HG03354 (cell line): ENCODE measurements at regions not wholly inside any gene's neighbourhood (a gene's known extent, or its start where the extent isn't known, plus 50 kb on each side); places are given as distances from the start of the nearest gene placed in this dataset.

Experiments
- ATAC-seq: cut with Tn5 transposase; IDR thresholded peaks from one replicate; pipeline ENCODE4 v1.9.1; 2021; ENCODE audit warnings: mild to moderate bottlenecking; ENCODE audit not compliant: unreplicated experiment, poor library complexity, severe bottlenecking

- ATAC-seq = no peak
These were observed 89.2 kb upstream of the PTCH1 start for GRCh38 chr9:95605816-95606488.

GRCh38 chr9:95605101-95605500 is 88.3 kb upstream of the PTCH1 start:
- no peak for ATAC-seq

GRCh38 chr9:95598236-95598635 is 81.5 kb upstream of the PTCH1 start:
- no peak for ATAC-seq

- no peak for ATAC-seq
These were observed 79.0 kb upstream of the PTCH1 start for GRCh38 chr9:95595721-95596295.

- no peak for ATAC-seq
These were observed 76.2 kb upstream of the PTCH1 start for GRCh38 chr9:95592931-95593330.

DNA sequence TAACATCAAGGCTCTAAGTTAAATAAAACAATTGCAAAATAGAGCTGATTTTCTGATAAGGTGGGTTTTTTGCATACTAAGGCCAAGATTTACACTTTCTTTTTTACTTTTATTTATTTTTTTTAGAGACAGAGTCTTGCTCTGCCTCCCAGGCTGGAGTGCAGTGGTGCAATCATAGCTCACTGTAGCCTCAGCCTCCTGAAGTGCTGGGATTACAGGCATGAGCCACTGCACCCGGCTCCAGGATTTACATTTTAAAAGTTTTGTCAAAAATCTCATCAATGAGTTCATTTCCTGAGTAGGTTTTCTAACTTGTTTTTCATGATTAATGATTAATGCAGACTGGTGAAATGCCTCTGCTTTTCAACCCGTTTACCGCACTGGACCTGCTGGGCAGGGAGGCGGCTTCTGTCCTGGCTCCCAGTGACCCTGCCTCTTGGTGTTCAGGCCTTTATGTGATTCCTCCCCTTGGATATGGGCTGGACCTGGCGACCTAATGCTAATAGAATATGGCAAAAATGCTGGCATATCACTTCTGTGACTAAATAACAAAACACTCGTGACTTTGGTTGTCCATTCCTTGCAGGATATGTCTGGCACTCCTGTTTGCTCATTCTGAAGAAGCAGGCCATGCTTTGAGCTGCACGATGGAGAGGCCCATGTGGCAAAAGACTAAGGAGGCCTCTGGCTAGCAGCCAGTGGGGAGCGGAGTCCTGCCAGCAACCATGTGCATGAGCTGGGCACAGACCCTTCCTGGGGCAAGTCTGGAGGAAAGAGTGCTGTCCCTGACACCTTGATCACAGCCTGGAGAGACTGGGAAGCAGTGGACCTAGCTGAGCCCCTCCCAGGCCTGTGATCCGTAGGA is 72.2 kb upstream of the PTCH1 start:
- ATAC-seq = no peak

GRCh38 chr9:95587021-95587964 is 70.5 kb upstream of the PTCH1 start:
- no peak for ATAC-seq

DNA sequence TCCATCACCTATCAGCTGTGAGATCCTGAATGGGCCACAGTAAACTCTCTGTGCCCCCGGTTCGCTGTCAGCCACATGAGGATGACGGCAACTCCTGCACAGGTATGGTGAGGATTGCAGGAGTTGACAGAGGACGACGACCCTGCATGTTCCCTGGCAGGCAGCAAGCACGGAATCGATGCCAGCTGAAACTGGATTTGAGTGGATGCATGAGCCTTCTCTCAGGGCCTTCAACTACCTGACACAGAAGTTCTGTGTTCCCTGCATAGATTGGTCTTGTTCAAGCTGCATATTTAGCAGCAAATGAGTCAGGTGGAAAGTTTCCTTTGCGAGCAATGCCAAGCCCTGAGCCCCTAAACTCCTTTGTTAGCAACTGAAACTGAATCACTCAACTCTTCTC is 69.6 kb upstream of the PTCH1 start:
- no peak for ATAC-seq

- ATAC-seq = no peak
These were observed 69.1 kb upstream of the PTCH1 start for GRCh38 chr9:95585824-95586223.

GRCh38 chr9:95584176-95584575 is 67.4 kb upstream of the PTCH1 start:
- ATAC-seq = no peak

DNA sequence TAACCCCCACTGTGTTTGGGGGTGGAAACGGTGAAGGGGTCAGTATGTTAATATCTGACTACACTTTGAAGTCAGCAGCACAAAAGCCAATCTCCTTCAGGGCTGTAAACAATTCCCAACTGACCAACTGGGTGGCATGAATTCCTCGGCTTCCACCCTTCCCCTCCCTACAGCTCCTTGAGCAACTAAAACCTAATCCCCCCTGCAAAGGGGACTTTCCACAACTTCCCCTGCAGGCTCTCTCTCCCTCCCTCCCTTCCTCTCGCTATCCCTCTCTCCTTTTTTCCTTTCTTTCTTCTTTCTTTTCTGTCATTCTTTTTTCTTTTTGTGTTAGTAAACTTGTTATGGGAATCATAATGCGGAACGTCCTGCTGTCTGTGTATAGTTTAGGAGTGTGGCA is 65.1 kb upstream of the PTCH1 start:
- no peak for ATAC-seq

- ATAC-seq = no peak
These were observed 64.3 kb upstream of the PTCH1 start for GRCh38 chr9:95580812-95581761.

GRCh38 chr9:95574866-95575553 is 58.2 kb upstream of the PTCH1 start:
- ATAC-seq = no peak

DNA sequence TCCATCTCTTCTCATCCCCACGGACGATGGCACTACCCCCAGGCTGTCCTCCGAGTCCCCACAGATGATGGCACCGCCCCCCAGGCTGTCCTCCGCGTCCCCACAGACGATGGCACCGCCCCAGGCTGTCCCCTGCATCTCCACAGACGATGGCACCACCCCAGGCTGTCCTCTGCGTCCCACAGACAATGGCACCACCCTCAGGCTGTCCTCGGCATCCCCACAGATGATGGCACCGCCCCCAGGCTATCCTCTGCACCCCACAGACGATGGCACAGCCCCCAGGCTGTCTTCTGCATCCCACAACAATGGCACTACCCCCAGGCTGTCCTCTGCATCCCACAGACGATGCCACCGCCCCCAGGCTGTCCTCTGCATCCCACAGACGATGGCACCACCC is 57.4 kb upstream of the PTCH1 start:
- no peak for ATAC-seq

- no peak for ATAC-seq
These were observed 56.7 kb upstream of the PTCH1 start for GRCh38 chr9:95573463-95573862.

DNA sequence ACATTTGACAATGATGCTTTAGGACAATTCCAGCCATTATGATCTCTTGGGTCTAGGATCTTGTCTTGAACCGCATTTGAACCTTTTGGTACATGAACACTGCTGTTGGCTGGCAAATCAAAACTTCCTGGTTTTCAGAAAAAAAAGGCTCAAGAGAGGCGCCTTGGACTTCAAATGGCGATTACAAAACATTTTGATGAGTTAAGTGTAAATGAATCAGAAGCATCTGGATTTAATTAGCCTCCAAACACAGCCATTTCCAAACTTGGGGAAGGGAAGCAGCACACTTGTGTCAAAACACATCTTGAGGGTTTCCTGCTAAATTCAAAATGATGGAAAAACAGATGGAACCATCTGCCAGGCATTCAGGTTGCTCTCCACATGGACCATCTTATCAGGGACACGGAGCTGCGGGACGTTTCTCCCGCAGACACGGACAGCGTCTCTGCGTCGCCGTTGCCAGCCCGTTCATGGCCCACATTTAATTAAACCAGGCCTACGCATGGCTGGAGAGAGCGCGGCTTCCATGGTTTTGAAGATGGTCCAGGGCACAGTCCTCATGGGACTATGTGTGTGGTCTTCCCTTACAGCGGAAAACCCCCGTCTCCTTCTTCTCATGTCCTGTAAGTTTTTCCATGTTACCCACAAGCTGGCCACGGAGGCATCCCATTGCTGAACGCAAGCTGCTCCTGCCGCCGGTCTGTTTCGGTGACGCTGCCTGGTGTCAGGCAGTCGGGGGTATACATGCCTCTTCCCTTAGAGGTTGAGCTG is 55.8 kb upstream of the PTCH1 start:
- ATAC-seq = no peak

DNA sequence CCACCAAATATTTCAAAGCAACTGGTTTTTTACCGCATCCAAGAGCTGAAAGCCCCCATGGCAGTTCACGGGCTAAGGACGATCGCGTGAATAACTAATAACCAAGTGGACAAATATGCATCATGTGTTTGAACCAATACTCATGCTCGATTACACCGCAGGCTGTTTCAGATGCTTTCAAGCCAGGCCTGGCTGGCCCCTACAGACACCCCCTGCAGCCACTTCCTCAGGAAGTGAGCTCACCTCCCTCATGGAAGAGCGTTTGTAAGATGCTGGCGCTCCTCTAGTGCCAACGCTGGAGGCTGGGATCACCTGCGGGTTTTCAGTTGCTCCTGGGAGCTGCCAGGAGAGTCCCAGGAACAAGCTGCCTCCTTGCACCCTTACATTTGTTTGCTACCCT is 53.9 kb upstream of the PTCH1 start:
- no peak for ATAC-seq

DNA sequence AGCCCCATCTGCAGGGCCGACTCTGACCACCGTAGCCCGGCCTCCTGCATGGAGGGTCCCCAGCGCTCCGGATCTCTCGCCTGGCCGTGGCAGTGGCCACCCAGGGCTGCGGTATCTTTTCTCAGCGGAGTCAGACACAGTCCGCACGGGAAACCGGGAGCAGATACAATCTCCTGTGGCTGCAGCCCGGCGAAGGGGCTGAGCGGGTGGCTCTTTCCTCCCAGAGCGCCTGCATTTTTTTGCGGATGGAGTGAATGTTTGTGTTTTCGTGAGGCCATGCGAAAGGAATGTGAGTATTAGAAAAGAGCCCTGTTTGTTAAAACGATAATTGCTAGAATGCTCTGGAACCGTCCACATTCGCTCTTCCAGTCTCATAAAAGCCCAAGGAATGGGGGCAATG is 53.4 kb upstream of the PTCH1 start:
- ATAC-seq = no peak
